HepG2 (cell line): ENCODE measurements at regions not wholly inside any gene's neighbourhood (a gene's known extent, or its start where the extent isn't known, plus 50 kb on each side); places are given as distances from the start of the nearest gene placed in this dataset.

Experiments
- ATAC-seq: fragments of 200-7000 bp; cut with Tn5 transposase; 3 replicates; pipeline ENCODE4 v1.9.1; 2020; ENCODE audit warnings: mild to moderate bottlenecking, moderate library complexity
- BruUV-seq: library from RNA; stranded (reverse); fragments of 400-500 nt; replicated peaks from 2 replicates; lab custom pipeline; 2021; lab: Mats Ljungman, UMichigan
- CTCF ChIA-PET: fragments of 300-600 bp; formaldehyde crosslinking; extraction: SDS; loops from one replicate; lab custom pipeline; 2021; ENCODE audit warnings: low total read pairs, inconsistent platforms, low intra/inter-chr PET ratio; lab: Yijun Ruan, JAX
- POLR2A ChIA-PET: fragments of 350-600 bp; sonication (Branson Sonifier 250); formaldehyde crosslinking; loops from one replicate; lab custom pipeline; 2020; ENCODE audit warnings: antibody characterized with exemption, inconsistent platforms; lab: Yijun Ruan, JAX
- DNase-seq: peaks from one replicate; pipeline ENCODE4 v3.0.0-alpha.2; 2015; ENCODE audit warnings: low spot score
- FAIRE-seq: peaks from 3 replicates; lab custom pipeline; 2011; peaks lifted over from hg19 to GRCh38; lab: Jason Lieb, UNC
- H2AFZ ChIP-seq: one replicate; pipeline ENCODE4 v1.6.1; 2011; ENCODE audit warnings: low read length, inconsistent platforms
- H3K27ac ChIP-seq: fragments of 300-600 bp; 3 replicates; pipeline ENCODE4 v1.8.0; 2011; ENCODE audit warnings: mixed run types, mild to moderate bottlenecking, mixed read lengths, low read length, inconsistent platforms; ENCODE audit not compliant: insufficient read depth; ENCODE audit errors: extremely low read length
- H3K27me3 ChIP-seq, 2 experiments: fragments of 200-600 bp in 1 of 2; 2 replicates in 1 of 2; 3 replicates in 1 of 2; pipeline versions ENCODE4 v1.6.0 to v1.8.0; 2011; ENCODE audit warnings: low read length in 2 of 2, mild to moderate bottlenecking in 2 of 2, moderate library complexity in 2 of 2, inconsistent platforms in 1 of 2; ENCODE audit not compliant: insufficient read depth in 2 of 2, control insufficient read depth in 1 of 2
- H3K36me3 ChIP-seq, 2 experiments: fragments of 200-600 bp in 1 of 2; replicated peaks in 1 of 2; 2 replicates in 1 of 2; 3 replicates in 1 of 2; pipeline versions ENCODE4 v1.5.1 to v1.8.0; 2011; ENCODE audit warnings: low read length in 2 of 2, inconsistent platforms in 1 of 2; ENCODE audit not compliant: insufficient read depth in 2 of 2, control insufficient read depth in 1 of 2
- H3K4me1 ChIP-seq: 2 replicates; pipeline ENCODE4 v1.5.1; 2012; ENCODE audit warnings: low read length, inconsistent platforms; ENCODE audit not compliant: insufficient read depth
- H3K4me2 ChIP-seq: 2 replicates; pipeline ENCODE4 v1.6.0; 2011; ENCODE audit warnings: low read depth, low read length, inconsistent platforms
- H3K4me3 ChIP-seq, 3 experiments: fragments of 200-600 bp in 1 of 3; sonication (generic), shearing (Covaris generic) in 1 of 3; replicated peaks in 1 of 3; 2 replicates each; pipeline ENCODE4 v1.5.1; 2011 to 2016; ENCODE audit warnings: low read length in 3 of 3, inconsistent platforms in 2 of 3, low read depth in 2 of 3, mild to moderate bottlenecking in 2 of 3, control low read depth in 1 of 3, mixed read lengths in 1 of 3; ENCODE audit not compliant: insufficient read depth in 1 of 3
- H3K79me2 ChIP-seq: one replicate; pipeline ENCODE4 v1.6.1; 2011; ENCODE audit warnings: low read length, inconsistent platforms; ENCODE audit not compliant: insufficient read depth
- H3K9ac ChIP-seq: 2 replicates; pipeline ENCODE4 v1.6.0; 2011; ENCODE audit warnings: mild to moderate bottlenecking, low read depth, low read length, inconsistent platforms; ENCODE audit not compliant: insufficient read depth
- H3K9me3 ChIP-seq: 2 replicates; pipeline ENCODE4 v1.5.1; 2012; ENCODE audit warnings: mild to moderate bottlenecking, low read length
- H4K20me1 ChIP-seq: 2 replicates; pipeline ENCODE4 v1.6.0; 2011; ENCODE audit warnings: inconsistent platforms, mild to moderate bottlenecking, low read length, moderate library complexity; ENCODE audit not compliant: insufficient read depth
- HNRNPUL1 ChIP-seq: fragments of 200-400 bp; formaldehyde crosslinking; IDR thresholded peaks from 2 replicates; pipeline ENCODE4 v1.6.1; 2017; ENCODE audit warnings: low read depth, mild to moderate bottlenecking, low read length, moderate library complexity
- MXI1 ChIP-seq: IDR thresholded peaks from 3 replicates; pipeline ENCODE4 v1.6.1; 2012; ENCODE audit warnings: low read depth, low read length, inconsistent platforms, borderline replicate concordance
- TSC22D2 ChIP-seq: sonication (generic); formaldehyde crosslinking; IDR thresholded peaks from 2 replicates; pipeline ENCODE4 v1.5.1; 2020; ENCODE audit warnings: missing genetic modification reagents, mild to moderate bottlenecking, borderline replicate concordance
- ZBTB38 ChIP-seq: sonication (generic); formaldehyde crosslinking; IDR thresholded peaks from 2 replicates; pipeline ENCODE4 v1.5.1; 2020; ENCODE audit warnings: mild to moderate bottlenecking, missing genetic modification reagents
- ZNF3 ChIP-seq: IDR thresholded peaks from 2 replicates; pipeline ENCODE4 v1.7.0; 2017; ENCODE audit warnings: inconsistent platforms
- ZNF34 ChIP-seq: sonication (generic); formaldehyde crosslinking; IDR thresholded peaks from 2 replicates; pipeline ENCODE4 v1.4.0; 2020; ENCODE audit warnings: mild to moderate bottlenecking, missing genetic modification reagents, borderline replicate concordance
- ZNF354B ChIP-seq: sonication (generic); formaldehyde crosslinking; IDR thresholded peaks from 2 replicates; pipeline ENCODE4 v1.8.0; 2022; ENCODE audit warnings: mild to moderate bottlenecking, missing genetic modification reagents
- ZNF782 ChIP-seq: sonication (generic); formaldehyde crosslinking; IDR thresholded peaks from 2 replicates; pipeline ENCODE4 v1.4.0; 2020; ENCODE audit warnings: missing genetic modification reagents, mild to moderate bottlenecking, borderline replicate concordance
- ZNF792 ChIP-seq: IDR thresholded peaks from 2 replicates; pipeline ENCODE4 v1.6.1; 2016
- ZSCAN12 ChIP-seq: sonication (generic); formaldehyde crosslinking; IDR thresholded peaks from 2 replicates; pipeline ENCODE4 v1.9.0; 2021; ENCODE audit warnings: mild to moderate bottlenecking, missing genetic modification reagents
- WGBS: methylation state at CpG from one replicate; pipeline ENCODE4 v1.1.6; 2017; ENCODE audit warnings: low lambda C conversion rate; 5-methylcytosine and 5-hydroxymethylcytosine counted together
- in situ Hi-C: cut with HindIII; loops from 2 replicates; pipeline ENCODE4 v1.10.0; 2017; ENCODE audit warnings: low pct_unique_long_range_greater_than_20kb; ENCODE audit not compliant: extremely low pct_ligation_motif_present
- intact Hi-C: fragments of 100-400 bp; cut with micrococcal nuclease; formaldehyde crosslinking; loops from one replicate; pipeline ENCODE4 v1.10.0; 2022; ENCODE audit not compliant: unreplicated experiment
- TF ChIP-seq, protein P1 (sequence below): sonication (generic); formaldehyde crosslinking; IDR thresholded peaks from 2 replicates; pipeline ENCODE4 v1.4.0; 2020; ENCODE audit warnings: mild to moderate bottlenecking, missing genetic modification reagents
- TF ChIP-seq, protein P2 (sequence below): sonication (generic); formaldehyde crosslinking; IDR thresholded peaks from 2 replicates; pipeline ENCODE4 v1.5.0; 2020; ENCODE audit warnings: missing genetic modification reagents, mild to moderate bottlenecking, borderline replicate concordance
- TF ChIP-seq, protein P3 (sequence below): sonication (generic); formaldehyde crosslinking; IDR thresholded peaks from 2 replicates; pipeline ENCODE4 v1.5.0; 2020; ENCODE audit warnings: mild to moderate bottlenecking, missing genetic modification reagents, moderate library complexity

- Histone ChIP-seq H3K4me1 (peaks cover 4% of the 10 kb centered on the region; the same call in 1 of the 2 replicates), H3K36me3 (no peaks in the 10 kb centered on the region; a peak in 1 of 5 replicates), H3K27ac (no peak overlapping the region), H3K27me3 (no peaks in the 10 kb centered on the region), H3K9ac (no peak overlapping the region), H3K9me3 (no peaks in the 10 kb centered on the region), H3K4me2 (no peak overlapping the region), H4K20me1 (no peaks in the 10 kb centered on the region), H2AFZ (no peak overlapping the region), H3K4me3 (no peak overlapping the region), H3K79me2 (no peaks in the 10 kb centered on the region)
- FAIRE-seq (no peak), DNase-seq (no peak), ATAC-seq (no peak)
- TF ChIP-seq, protein P1, sequence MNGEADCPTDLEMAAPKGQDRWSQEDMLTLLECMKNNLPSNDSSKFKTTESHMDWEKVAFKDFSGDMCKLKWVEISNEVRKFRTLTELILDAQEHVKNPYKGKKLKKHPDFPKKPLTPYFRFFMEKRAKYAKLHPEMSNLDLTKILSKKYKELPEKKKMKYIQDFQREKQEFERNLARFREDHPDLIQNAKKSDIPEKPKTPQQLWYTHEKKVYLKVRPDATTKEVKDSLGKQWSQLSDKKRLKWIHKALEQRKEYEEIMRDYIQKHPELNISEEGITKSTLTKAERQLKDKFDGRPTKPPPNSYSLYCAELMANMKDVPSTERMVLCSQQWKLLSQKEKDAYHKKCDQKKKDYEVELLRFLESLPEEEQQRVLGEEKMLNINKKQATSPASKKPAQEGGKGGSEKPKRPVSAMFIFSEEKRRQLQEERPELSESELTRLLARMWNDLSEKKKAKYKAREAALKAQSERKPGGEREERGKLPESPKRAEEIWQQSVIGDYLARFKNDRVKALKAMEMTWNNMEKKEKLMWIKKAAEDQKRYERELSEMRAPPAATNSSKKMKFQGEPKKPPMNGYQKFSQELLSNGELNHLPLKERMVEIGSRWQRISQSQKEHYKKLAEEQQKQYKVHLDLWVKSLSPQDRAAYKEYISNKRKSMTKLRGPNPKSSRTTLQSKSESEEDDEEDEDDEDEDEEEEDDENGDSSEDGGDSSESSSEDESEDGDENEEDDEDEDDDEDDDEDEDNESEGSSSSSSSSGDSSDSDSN (CRISPR knock-in tag) = no peak
- TF ChIP-seq TSC22D2 (CRISPR knock-in tag) = no peak
- 96% methylated on average over 4 of the region's 4 CpGs for WGBS
- intact Hi-C loops = no loop called here
- in situ Hi-C loops = no loop called here
- ChIA-PET POLR2A (no interaction called here), CTCF (no interaction called here)
- BruUV-seq = no TSS peak
Observed at GRCh38 chr1:222994511-222995235, 148.4 kb downstream of the TLR5 start.

DNA sequence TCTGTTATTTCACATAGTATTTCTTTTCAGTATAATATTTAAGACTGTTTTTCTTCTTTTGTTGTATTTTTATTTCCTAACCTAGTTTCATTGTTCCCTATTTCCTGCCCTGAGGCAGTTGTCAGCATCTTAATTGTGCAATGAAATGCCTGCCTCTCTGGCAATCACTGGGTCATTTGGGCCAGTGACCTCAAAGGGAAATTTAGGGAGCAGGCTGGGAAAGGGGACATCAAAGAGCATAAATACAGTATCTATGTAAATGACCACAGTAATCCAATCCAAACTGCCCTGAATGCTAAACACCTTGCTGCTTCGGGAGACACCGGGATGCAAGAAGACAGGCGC lies 147.8 kb downstream of the TLR5 start:
- intact Hi-C loops = no loop called here
- ATAC-seq (no peak), FAIRE-seq (no peak), DNase-seq (no peak)
- POLR2A ChIA-PET = no interaction called here
- CTCF ChIA-PET = no interaction called here
- no peak overlapping the region for H3K4me2 ChIP-seq
- H2AFZ ChIP-seq = no peak overlapping the region
- no peaks in the 10 kb centered on the region for H3K27me3 ChIP-seq
- BruUV-seq = no TSS peak
- H3K27ac ChIP-seq = no peak overlapping the region
- H3K79me2 ChIP-seq = no peaks in the 10 kb centered on the region
- no peaks in the 10 kb centered on the region; a peak in 1 of 5 replicates for H3K36me3 ChIP-seq
- peaks cover 7% of the 10 kb centered on the region for H3K4me1 ChIP-seq
- no peak overlapping the region for H3K9ac ChIP-seq
- no peak overlapping the region for H3K4me3 ChIP-seq
- in situ Hi-C loops = no loop called here
- 96% methylated on average over 3 of the region's 3 CpGs for WGBS
- H4K20me1 ChIP-seq = no peaks in the 10 kb centered on the region
- no peaks in the 10 kb centered on the region for H3K9me3 ChIP-seq
- TF ChIP-seq HNRNPUL1 = no peak
- TF ChIP-seq MXI1 = no peak
- TF ChIP-seq ZNF782 (CRISPR knock-in tag) = no peak
- TF ChIP-seq ZBTB38 (CRISPR knock-in tag) = no peak
- TF ChIP-seq ZSCAN12 = no peak
- TF ChIP-seq, protein P2, sequence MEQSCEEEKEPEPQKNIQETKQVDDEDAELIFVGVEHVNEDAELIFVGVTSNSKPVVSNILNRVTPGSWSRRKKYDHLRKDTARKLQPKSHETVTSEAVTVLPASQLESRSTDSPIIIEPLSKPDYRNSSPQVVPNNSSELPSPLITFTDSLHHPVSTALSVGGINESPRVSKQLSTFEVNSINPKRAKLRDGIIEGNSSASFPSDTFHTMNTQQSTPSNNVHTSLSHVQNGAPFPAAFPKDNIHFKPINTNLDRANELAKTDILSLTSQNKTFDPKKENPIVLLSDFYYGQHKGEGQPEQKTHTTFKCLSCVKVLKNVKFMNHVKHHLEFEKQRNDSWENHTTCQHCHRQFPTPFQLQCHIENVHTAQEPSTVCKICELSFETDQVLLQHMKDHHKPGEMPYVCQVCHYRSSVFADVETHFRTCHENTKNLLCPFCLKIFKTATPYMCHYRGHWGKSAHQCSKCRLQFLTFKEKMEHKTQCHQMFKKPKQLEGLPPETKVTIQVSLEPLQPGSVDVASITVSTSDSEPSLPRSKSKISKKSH (CRISPR knock-in tag) = no peak
- TF ChIP-seq ZNF34 = no peak
- no peak for TF ChIP-seq ZNF792 (CRISPR knock-in tag)
- no peak for TF ChIP-seq ZNF354B (CRISPR knock-in tag)
- TF ChIP-seq, protein P3, sequence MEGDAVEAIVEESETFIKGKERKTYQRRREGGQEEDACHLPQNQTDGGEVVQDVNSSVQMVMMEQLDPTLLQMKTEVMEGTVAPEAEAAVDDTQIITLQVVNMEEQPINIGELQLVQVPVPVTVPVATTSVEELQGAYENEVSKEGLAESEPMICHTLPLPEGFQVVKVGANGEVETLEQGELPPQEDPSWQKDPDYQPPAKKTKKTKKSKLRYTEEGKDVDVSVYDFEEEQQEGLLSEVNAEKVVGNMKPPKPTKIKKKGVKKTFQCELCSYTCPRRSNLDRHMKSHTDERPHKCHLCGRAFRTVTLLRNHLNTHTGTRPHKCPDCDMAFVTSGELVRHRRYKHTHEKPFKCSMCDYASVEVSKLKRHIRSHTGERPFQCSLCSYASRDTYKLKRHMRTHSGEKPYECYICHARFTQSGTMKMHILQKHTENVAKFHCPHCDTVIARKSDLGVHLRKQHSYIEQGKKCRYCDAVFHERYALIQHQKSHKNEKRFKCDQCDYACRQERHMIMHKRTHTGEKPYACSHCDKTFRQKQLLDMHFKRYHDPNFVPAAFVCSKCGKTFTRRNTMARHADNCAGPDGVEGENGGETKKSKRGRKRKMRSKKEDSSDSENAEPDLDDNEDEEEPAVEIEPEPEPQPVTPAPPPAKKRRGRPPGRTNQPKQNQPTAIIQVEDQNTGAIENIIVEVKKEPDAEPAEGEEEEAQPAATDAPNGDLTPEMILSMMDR (CRISPR knock-in tag) = no peak
- TF ChIP-seq ZNF3 (CRISPR knock-in tag) = no peak
